HEK293T (cell line): ENCODE measurements at regions not wholly inside any gene's neighbourhood (a gene's known extent, or its start where the extent isn't known, plus 50 kb on each side); places are given as distances from the start of the nearest gene placed in this dataset.

Source experiments
- BHLHE40 ChIP-seq: fragments of 450-650 bp; IDR thresholded peaks from 2 replicates; pipeline ENCODE4 v1.6.1; 2016; ENCODE audit warnings: mild to moderate bottlenecking, moderate library complexity, borderline replicate concordance
- CTBP1 ChIP-seq: fragments of 450-650 bp; IDR thresholded peaks from 2 replicates; pipeline ENCODE4 v1.6.1; 2016; ENCODE audit warnings: borderline replicate concordance
- LEF1 ChIP-seq: fragments of 450-650 bp; IDR thresholded peaks from 2 replicates; pipeline ENCODE4 v1.6.1; 2017; ENCODE audit warnings: mild to moderate bottlenecking, borderline replicate concordance

DNA sequence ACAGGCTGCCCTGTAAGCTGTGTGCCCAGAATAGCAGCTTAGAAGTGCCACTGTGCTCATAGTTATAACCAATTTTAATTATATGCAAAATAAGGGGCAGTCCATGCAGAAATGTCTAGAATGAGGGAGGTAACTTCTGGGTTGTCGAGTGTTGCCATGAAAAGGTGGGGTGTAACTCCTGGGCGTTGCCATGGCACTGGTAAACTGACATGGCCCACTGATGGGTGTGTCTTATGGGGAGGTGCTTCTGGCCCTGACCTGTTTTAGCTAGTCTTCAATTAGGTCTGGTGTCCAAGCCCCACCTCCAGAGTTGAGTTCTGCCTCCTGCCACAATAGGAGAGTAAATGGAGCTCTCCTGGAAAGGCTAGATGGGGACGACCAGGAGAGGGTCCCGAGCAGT, 120.6 kb downstream of the SALL1 start:
- TF ChIP-seq CTBP1, result no peak
- no peak for TF ChIP-seq BHLHE40
- TF ChIP-seq LEF1, result no peak
